ENCODE measurements at regions not wholly inside any gene's neighbourhood (a gene's known extent, or its start where the extent isn't known, plus 50 kb on each side); places are given as distances from the start of the nearest gene placed in this dataset.

- TF ChIP-seq CTCF (IDR thresholded peaks at IDR 0.05; ENCODE audit: low read depth, low read length, missing input control) (no peak), GABPA (IDR thresholded peaks at IDR 0.05 in 1 of 2, conservative IDR thresholded peaks at IDR 0.05 in 1 of 2) (no peak), FOXA1 (IDR thresholded peaks at IDR 0.05) (no peak), MAX (IDR thresholded peaks at IDR 0.05) (no peak), REST (IDR thresholded peaks at IDR 0.05) (no peak), ZBTB33 (IDR thresholded peaks at IDR 0.05) (no peak), RXRA (IDR thresholded peaks at IDR 0.05) (no peak), JUND (IDR thresholded peaks at IDR 0.05) (no peak), FOXA2 (IDR thresholded peaks at IDR 0.05) (no peak), YY1 (IDR thresholded peaks at IDR 0.05) (no peak), TAF1 (conservative IDR thresholded peaks at IDR 0.05) (no peak), RAD21 (IDR thresholded peaks at IDR 0.05) (no peak), SP1 (IDR thresholded peaks at IDR 0.05) (no peak)
These were observed 148.2 kb upstream of the KLF7 start for GRCh38 chr2:207313947-207314346.

Data from liver (tissue), 3 donors.